Endothelial cell of umbilical vein (primary cell): ENCODE measurements at regions not wholly inside any gene's neighbourhood (a gene's known extent, or its start where the extent isn't known, plus 50 kb on each side); places are given as distances from the start of the nearest gene placed in this dataset.

Experiments
- BruUV-seq: library from RNA; stranded (reverse); fragments of 400-500 nt; replicated peaks from 2 replicates; lab custom pipeline; 2021; lab: Mats Ljungman, UMichigan
- CTCF ChIA-PET: fragments of 300-600, 350-600 bp; sonication (Branson Sonifier 250); formaldehyde crosslinking; loops from one replicate; lab custom pipeline; 2021; ENCODE audit warnings: antibody characterized with exemption, inconsistent platforms; lab: Charles Lee
- POLR2A ChIA-PET: fragments of 300-600, 350-600 bp; sonication (Branson Sonifier 250); formaldehyde crosslinking; loops from one replicate; lab custom pipeline; 2021; ENCODE audit warnings: antibody characterized with exemption, inconsistent platforms; lab: Charles Lee
- DNase-seq: peaks from one replicate; pipeline ENCODE4 v3.0.0-alpha.2; 2011; ENCODE audit warnings: low read depth, low spot score
- FAIRE-seq: peaks from 2 replicates; lab custom pipeline; 2011; peaks lifted over from hg19 to GRCh38; lab: Jason Lieb, UNC
- H2AFZ ChIP-seq: 2 replicates; pipeline ENCODE4 v1.6.0; 2012; ENCODE audit warnings: low read depth, low read length, control low read depth, inconsistent platforms
- H3K27ac ChIP-seq: 2 replicates; pipeline ENCODE4 v1.5.1; 2011; ENCODE audit warnings: low read depth, mild to moderate bottlenecking, control low read depth, low read length, moderate library complexity; ENCODE audit not compliant: insufficient read depth
- H3K27me3 ChIP-seq, 2 experiments: 2 replicates each; pipeline versions ENCODE4 v1.6.0 to v1.6.1; 2011; ENCODE audit warnings: low read length in 2 of 2, mixed read lengths in 1 of 2; ENCODE audit not compliant: control insufficient read depth in 2 of 2, insufficient read depth in 2 of 2
- H3K36me3 ChIP-seq, 2 experiments: 2 replicates in 1 of 2; 3 replicates in 1 of 2; pipeline ENCODE4 v1.5.1; 2011; ENCODE audit warnings: low read length in 2 of 2, mild to moderate bottlenecking in 1 of 2, moderate library complexity in 1 of 2; ENCODE audit not compliant: control insufficient read depth in 2 of 2, insufficient read depth in 2 of 2; ENCODE audit errors: extremely low read depth in 1 of 2
- H3K4me1 ChIP-seq: 3 replicates; pipeline ENCODE4 v1.5.1; 2011; ENCODE audit warnings: mild to moderate bottlenecking, low read length; ENCODE audit not compliant: control insufficient read depth, insufficient read depth; ENCODE audit errors: extremely low read depth
- H3K4me2 ChIP-seq: 2 replicates; pipeline ENCODE4 v1.6.1; 2011; ENCODE audit warnings: low read length, control low read depth, mixed read lengths; ENCODE audit not compliant: insufficient read depth
- H3K4me3 ChIP-seq, 3 experiments: fragments of 200-600 bp in 1 of 3; sonication (generic), shearing (Covaris generic) in 1 of 3; replicated peaks in 1 of 3; 2 replicates each; pipeline ENCODE4 v1.5.1; 2011 to 2016; ENCODE audit warnings: control low read depth in 3 of 3, low read length in 3 of 3, mild to moderate bottlenecking in 2 of 3, inconsistent platforms in 1 of 3, low read depth in 1 of 3, moderate library complexity in 1 of 3; ENCODE audit not compliant: insufficient read depth in 1 of 3
- H3K79me2 ChIP-seq: 2 replicates; pipeline ENCODE4 v1.6.0; 2012; ENCODE audit warnings: low read length, inconsistent platforms; ENCODE audit not compliant: control insufficient read depth, insufficient read depth
- H3K9ac ChIP-seq: replicated peaks from 2 replicates; pipeline ENCODE3; 2011; ENCODE audit warnings: low read length, control low read depth; ENCODE audit not compliant: insufficient read depth; ENCODE audit errors: extremely low read depth
- H3K9me1 ChIP-seq: replicated peaks from 3 replicates; pipeline ENCODE4 v1.6.0; 2011; ENCODE audit warnings: mild to moderate bottlenecking, low read length; ENCODE audit not compliant: control insufficient read depth, insufficient read depth; ENCODE audit errors: extremely low read depth
- H3K9me3 ChIP-seq: replicated peaks from 2 replicates; pipeline ENCODE4 v1.5.1; 2012; ENCODE audit warnings: low read length, inconsistent platforms; ENCODE audit not compliant: control insufficient read depth, insufficient read depth
- H4K20me1 ChIP-seq: replicated peaks from 2 replicates; pipeline ENCODE3; 2011; ENCODE audit warnings: mild to moderate bottlenecking, low read length; ENCODE audit not compliant: control insufficient read depth, insufficient read depth; ENCODE audit errors: extremely low read depth
- CTCF ChIP-seq, 2 donors: IDR thresholded peaks; 1 replicate in 1 of 2; 2 replicates in 1 of 2; pipeline ENCODE4 v1.5.1; 2011; ENCODE audit warnings: low read length in 2 of 2, mild to moderate bottlenecking in 2 of 2, moderate library complexity in 2 of 2, control low read depth in 1 of 2, inconsistent platforms in 1 of 2, low read depth in 1 of 2; ENCODE audit not compliant: insufficient read depth in 1 of 2; ENCODE audit errors: extremely low read depth in 1 of 2
- EZH2 ChIP-seq: IDR thresholded peaks from 2 replicates; pipeline ENCODE4 v1.6.1; 2012; ENCODE audit warnings: borderline replicate concordance, low read depth, mild to moderate bottlenecking, moderate library complexity, low read length, inconsistent platforms; ENCODE audit not compliant: severe bottlenecking
- FOS ChIP-seq: IDR thresholded peaks from 2 replicates; pipeline ENCODE4 v1.6.1; 2011; ENCODE audit warnings: mild to moderate bottlenecking, low read length, moderate library complexity, borderline replicate concordance; ENCODE audit not compliant: insufficient read depth
- GATA2 ChIP-seq: IDR thresholded peaks from 2 replicates; pipeline ENCODE4 v1.7.0; 2011; ENCODE audit warnings: low read depth, mild to moderate bottlenecking, moderate library complexity, mixed read lengths, low read length; ENCODE audit not compliant: insufficient read length, insufficient read depth
- JUN ChIP-seq: IDR thresholded peaks from 2 replicates; pipeline ENCODE4 v1.6.1; 2011; ENCODE audit warnings: borderline replicate concordance, low read depth; ENCODE audit not compliant: insufficient read length, insufficient read depth
- MAX ChIP-seq: IDR thresholded peaks from 2 replicates; pipeline ENCODE4 v1.6.1; 2011; ENCODE audit not compliant: insufficient read depth, insufficient read length
- MYC ChIP-seq: IDR thresholded peaks from one replicate; pipeline ENCODE4 v1.6.1; 2011; ENCODE audit warnings: mild to moderate bottlenecking, low read depth, low read length
- POLR2A ChIP-seq: IDR thresholded peaks from 2 replicates; pipeline ENCODE4 v1.6.1; 2012; ENCODE audit warnings: low read depth, mild to moderate bottlenecking, control low read depth, low read length
- POLR2AphosphoS5 ChIP-seq: IDR thresholded peaks from 2 replicates; pipeline ENCODE4 v1.6.1; 2012; ENCODE audit warnings: low read depth, mild to moderate bottlenecking, control low read depth, low read length, moderate library complexity; ENCODE audit not compliant: insufficient read depth
- dilution Hi-C: fragments of 300-500 bp; cut with MboI; formaldehyde crosslinking; loops from one replicate; pipeline ENCODE4 v1.15.0; 2019; ENCODE audit warnings: low sequenced_read_pairs; ENCODE audit not compliant: extremely low pct_ligation_motif_present
- intact Hi-C: fragments of 100-400 bp; cut with micrococcal nuclease; formaldehyde crosslinking; loops from one replicate; pipeline ENCODE4 v1.10.0; 2022

GRCh38 chrX:125101971-125102755, 217.5 kb upstream of the TEX13C start:
- intact Hi-C loops, result no loop called here
- dilution Hi-C loops, result no loop called here

More at GRCh38 chrX:125101971-125102755, 217.5 kb upstream of the TEX13C start:
- no peaks in the 10 kb centered on the region for H3K9me3 ChIP-seq
- no peaks in the 10 kb centered on the region for H3K27me3 ChIP-seq
- no peaks in the 10 kb centered on the region for H3K9me1 ChIP-seq
- ChIA-PET CTCF (no interaction called here), POLR2A (no interaction called here)
- TF ChIP-seq MYC (no peak), MAX (no peak), FOS (no peak), GATA2 (no peak), EZH2 (no peak), JUN (no peak), POLR2AphosphoS5 (no peak), POLR2A (no peak), CTCF (IDR thresholded peaks at IDR 0.05; ENCODE audit: extremely low read depth in 1 of 2, insufficient read depth in 1 of 2, low read depth in 1 of 2, low read length in 2 of 2) (no peak)
- no peaks in the 10 kb centered on the region for H4K20me1 ChIP-seq
- H3K9ac ChIP-seq, result no peak overlapping the region
- H2AFZ ChIP-seq, result no peak overlapping the region
- H3K36me3 ChIP-seq, result no peaks in the 10 kb centered on the region
- no peaks in the 10 kb centered on the region for H3K4me1 ChIP-seq
- H3K4me3 ChIP-seq, result no peak overlapping the region
- DNase-seq, result no peak
- no peak overlapping the region for H3K27ac ChIP-seq
- no peaks in the 10 kb centered on the region for H3K79me2 ChIP-seq
- FAIRE-seq, result no peak
- BruUV-seq, result no TSS peak
- H3K4me2 ChIP-seq, result no peak overlapping the region
